Uterus (tissue), 2 donors: ENCODE measurements at regions not wholly inside any gene's neighbourhood (a gene's known extent, or its start where the extent isn't known, plus 50 kb on each side); places are given as distances from the start of the nearest gene placed in this dataset.

Experiments
- POLR2A ChIP-seq, 2 donors: fragments of 450-650 bp; IDR thresholded peaks; one replicate each; pipeline ENCODE4 v1.6.1; 2016; ENCODE audit warnings: antibody characterized with exemption in 2 of 2, mild to moderate bottlenecking in 1 of 2, moderate library complexity in 1 of 2
- TF ChIP-seq, protein P1 (sequence below), 4 experiments: fragments of 200-600 bp in 2 of 4; fragments of 450-650 bp in 2 of 4; sonication (generic) in 2 of 4; IDR thresholded peaks; one replicate each; pipeline ENCODE4 v1.5.1; 2016 to 2019; ENCODE audit warnings: antibody characterized with exemption in 4 of 4, mild to moderate bottlenecking in 2 of 4, moderate library complexity in 1 of 4

DNA sequence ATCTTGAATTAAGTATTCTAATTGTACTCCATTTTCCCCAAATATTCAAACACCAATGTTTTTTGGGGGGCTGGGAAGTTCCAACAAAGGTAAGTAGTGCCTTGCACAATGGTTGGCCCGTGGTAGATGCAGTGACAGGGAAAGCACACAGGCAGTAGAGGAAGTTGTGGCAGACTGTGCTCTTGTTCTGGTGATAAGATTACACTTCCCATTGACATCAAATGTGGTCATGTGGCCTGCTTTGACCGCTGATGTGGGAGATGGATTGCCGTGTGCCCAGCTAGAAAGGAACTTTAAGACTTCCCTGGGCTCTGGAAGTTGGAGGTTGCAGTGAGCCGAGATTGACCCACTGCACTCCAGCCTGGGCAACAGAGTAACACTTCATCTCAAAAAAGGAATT, 223.8 kb downstream of the VRK1 start:
- TF ChIP-seq, protein P1, sequence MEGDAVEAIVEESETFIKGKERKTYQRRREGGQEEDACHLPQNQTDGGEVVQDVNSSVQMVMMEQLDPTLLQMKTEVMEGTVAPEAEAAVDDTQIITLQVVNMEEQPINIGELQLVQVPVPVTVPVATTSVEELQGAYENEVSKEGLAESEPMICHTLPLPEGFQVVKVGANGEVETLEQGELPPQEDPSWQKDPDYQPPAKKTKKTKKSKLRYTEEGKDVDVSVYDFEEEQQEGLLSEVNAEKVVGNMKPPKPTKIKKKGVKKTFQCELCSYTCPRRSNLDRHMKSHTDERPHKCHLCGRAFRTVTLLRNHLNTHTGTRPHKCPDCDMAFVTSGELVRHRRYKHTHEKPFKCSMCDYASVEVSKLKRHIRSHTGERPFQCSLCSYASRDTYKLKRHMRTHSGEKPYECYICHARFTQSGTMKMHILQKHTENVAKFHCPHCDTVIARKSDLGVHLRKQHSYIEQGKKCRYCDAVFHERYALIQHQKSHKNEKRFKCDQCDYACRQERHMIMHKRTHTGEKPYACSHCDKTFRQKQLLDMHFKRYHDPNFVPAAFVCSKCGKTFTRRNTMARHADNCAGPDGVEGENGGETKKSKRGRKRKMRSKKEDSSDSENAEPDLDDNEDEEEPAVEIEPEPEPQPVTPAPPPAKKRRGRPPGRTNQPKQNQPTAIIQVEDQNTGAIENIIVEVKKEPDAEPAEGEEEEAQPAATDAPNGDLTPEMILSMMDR (IDR thresholded peaks at IDR 0.05): no peak
- no peak for TF ChIP-seq POLR2A (IDR thresholded peaks at IDR 0.05)
